Stimulated activated naive B cell treated with anti-CD40 and anti-IgM and Interleukin-4, amounts not matched to agents 10 μg/mL and 1 μg/mL and 100 μg/mL, for 72 hours (primary cell): ENCODE measurements at regions not wholly inside any gene's neighbourhood (a gene's known extent, or its start where the extent isn't known, plus 50 kb on each side); places are given as distances from the start of the nearest gene placed in this dataset.

ENCODE experiments used
- ATAC-seq, 2 donors: fragments of 150-1000 bp; cut with Tn5 transposase; replicated peaks; 2 replicates each; pipeline ENCODE4 v1.10.0; 2021; ENCODE audit warnings: moderate library complexity in 1 of 2
- DNase-seq: peaks from one replicate; pipeline ENCODE4 v3.0.0; 2021
- H3K27ac Mint-ChIP-seq: one replicate; pipeline ENCODE4 v1.8.0; 2022; ENCODE audit warnings: mild to moderate bottlenecking, mixed read lengths
- H3K27me3 Mint-ChIP-seq, 2 donors: one replicate each; pipeline ENCODE4 v1.8.0; 2022; ENCODE audit warnings: mixed read lengths in 2 of 2
- H3K36me3 Mint-ChIP-seq, 2 donors: one replicate each; pipeline ENCODE4 v1.8.0; 2022; ENCODE audit warnings: mixed read lengths in 2 of 2, mild to moderate bottlenecking in 1 of 2
- H3K4me1 Mint-ChIP-seq, 2 donors: one replicate each; pipeline ENCODE4 v1.8.0; 2022; ENCODE audit warnings: mixed read lengths in 2 of 2, mild to moderate bottlenecking in 1 of 2
- H3K4me3 Mint-ChIP-seq, 2 donors: one replicate each; pipeline ENCODE4 v1.8.0; 2022; ENCODE audit warnings: mild to moderate bottlenecking in 2 of 2, mixed read lengths in 2 of 2, moderate library complexity in 1 of 2
- H3K9me3 Mint-ChIP-seq, 2 donors: one replicate each; pipeline ENCODE4 v1.8.0; 2022; ENCODE audit warnings: mixed read lengths in 2 of 2, mild to moderate bottlenecking in 1 of 2

DNA sequence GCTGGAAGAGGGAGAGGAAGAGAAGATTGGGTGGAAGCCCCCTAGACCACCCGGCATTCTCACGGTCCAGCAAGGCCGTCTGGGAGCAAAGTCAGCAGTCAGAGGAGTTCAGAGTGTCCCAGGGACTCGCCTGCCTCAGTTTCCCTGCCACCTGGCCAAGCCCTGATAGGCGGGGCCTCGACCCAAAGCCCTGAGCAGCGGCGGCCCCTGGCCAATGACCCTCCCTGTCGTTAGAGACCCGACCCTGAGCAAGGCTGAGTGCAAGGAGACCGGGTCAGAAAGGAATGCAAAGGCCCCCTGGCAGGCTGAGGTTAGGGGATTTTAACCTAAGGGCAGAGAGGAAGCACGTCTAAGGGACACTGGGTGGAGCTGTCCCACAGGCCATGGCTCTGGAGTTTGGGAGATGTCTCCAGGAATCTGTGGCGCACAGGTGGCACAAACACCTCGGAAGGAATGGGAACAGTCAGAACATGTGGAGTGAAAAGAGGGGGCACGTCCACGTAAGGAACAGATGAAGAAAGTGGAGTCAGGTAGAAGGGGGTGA lies 196.8 kb upstream of the PDE1C start:
- DNase-seq: no peak
- H3K4me3 Mint-ChIP-seq: no peak overlapping the region
- no peak overlapping the region for H3K27ac Mint-ChIP-seq
- peaks cover 2 to 4% of the 10 kb centered on the region in 2 donors for H3K9me3 Mint-ChIP-seq
- H3K4me1 Mint-ChIP-seq: no peaks in the 10 kb centered on the region
- no peak for ATAC-seq
- H3K27me3 Mint-ChIP-seq: peaks cover 4 to 7% of the 10 kb centered on the region in 2 donors
- H3K36me3 Mint-ChIP-seq: no peaks in the 10 kb centered on the region

DNA sequence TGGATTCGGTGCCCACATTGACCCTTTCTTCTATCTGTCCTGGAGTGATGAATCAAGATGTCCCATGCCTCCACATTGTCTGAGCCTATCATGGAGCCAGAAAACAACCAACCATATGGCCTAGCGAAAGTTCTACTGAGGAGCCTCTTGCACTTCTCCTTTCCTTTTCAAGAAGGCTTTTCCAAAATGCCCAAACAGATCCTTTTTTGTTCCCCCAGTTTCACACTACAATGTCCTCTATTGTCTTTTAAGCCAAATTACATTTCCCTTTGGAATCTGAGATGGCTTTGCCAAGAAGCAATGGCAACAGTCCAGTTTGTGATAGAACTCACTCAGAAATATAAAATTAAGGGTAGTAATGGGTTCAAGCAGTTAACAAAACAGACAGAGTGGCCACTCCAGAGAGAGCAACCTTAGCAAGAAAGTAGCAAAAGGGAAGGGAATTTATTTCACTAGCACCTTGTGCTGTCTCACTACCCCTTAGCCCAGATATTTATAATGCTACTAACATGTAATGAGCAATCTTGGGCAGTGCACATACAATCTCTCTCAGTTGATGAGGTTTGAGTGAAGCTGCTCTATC lies 194.6 kb upstream of the PDE1C start:
- ATAC-seq: no peak
- Mint-ChIP-seq H3K27ac (no peak overlapping the region), H3K27me3 (peaks cover 4 to 7% of the 10 kb centered on the region in 2 donors), H3K9me3 (peaks cover 2 to 4% of the 10 kb centered on the region in 2 donors), H3K4me3 (no peak overlapping the region), H3K36me3 (no peaks in the 10 kb centered on the region), H3K4me1 (no peaks in the 10 kb centered on the region)
- DNase-seq: no peak

DNA sequence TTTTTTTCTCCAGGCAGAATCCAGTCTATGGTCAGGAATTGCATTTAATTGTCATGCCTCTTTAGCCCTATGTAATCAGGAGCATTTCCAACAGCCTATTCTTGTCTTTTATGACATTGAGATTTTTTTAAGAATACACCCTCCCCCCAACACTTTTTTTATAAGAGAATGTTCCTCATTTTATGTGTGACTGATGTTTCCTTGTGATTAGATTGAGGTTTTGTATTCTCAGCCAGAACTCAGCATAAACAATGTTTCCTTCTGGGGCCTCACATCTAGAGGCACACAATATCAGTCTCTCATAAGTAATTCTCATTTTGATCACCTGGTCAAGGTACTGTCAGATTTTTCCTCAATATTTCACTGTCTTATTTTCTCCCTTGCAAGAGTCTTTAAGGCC lies 193.4 kb upstream of the PDE1C start:
- peaks cover 4% of the 10 kb centered on the region in 2 donors for H3K9me3 Mint-ChIP-seq

DNA sequence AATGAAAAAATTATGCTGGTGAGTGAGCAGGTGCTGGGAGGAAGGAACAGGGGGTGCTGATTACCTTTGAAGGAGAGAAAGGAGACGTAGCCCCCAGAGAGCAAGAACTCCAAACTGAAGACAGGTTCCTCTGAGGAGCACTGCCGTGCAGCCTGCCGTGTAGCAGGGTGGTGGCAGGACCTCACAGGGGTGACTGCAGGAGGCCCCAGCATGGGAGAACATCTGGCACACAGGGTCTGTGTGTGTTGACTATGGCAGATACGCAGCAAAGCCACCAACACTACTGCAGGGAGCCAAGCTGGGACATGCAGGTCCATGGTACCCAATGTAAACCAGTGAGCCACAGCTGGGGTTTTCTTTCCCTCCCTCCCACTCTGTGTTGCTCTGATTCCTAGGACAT lies 192.1 kb upstream of the PDE1C start:
- H3K4me3 Mint-ChIP-seq: no peak overlapping the region
- H3K9me3 Mint-ChIP-seq: peaks cover 4% of the 10 kb centered on the region in 2 donors
- DNase-seq (no peak), ATAC-seq (no peak)
- H3K36me3 Mint-ChIP-seq: no peaks in the 10 kb centered on the region
- no peak overlapping the region for H3K27ac Mint-ChIP-seq
- peaks cover 4 to 7% of the 10 kb centered on the region in 2 donors for H3K27me3 Mint-ChIP-seq
- H3K4me1 Mint-ChIP-seq: no peaks in the 10 kb centered on the region

More for the DNA sequence above, 193.4 kb upstream of the PDE1C start:
- no peak for DNase-seq
- no peaks in the 10 kb centered on the region for H3K36me3 Mint-ChIP-seq
- no peak overlapping the region for H3K4me3 Mint-ChIP-seq
- peaks cover 4 to 7% of the 10 kb centered on the region in 2 donors for H3K27me3 Mint-ChIP-seq
- no peak overlapping the region for H3K27ac Mint-ChIP-seq
- no peak for ATAC-seq
- no peaks in the 10 kb centered on the region for H3K4me1 Mint-ChIP-seq

DNA sequence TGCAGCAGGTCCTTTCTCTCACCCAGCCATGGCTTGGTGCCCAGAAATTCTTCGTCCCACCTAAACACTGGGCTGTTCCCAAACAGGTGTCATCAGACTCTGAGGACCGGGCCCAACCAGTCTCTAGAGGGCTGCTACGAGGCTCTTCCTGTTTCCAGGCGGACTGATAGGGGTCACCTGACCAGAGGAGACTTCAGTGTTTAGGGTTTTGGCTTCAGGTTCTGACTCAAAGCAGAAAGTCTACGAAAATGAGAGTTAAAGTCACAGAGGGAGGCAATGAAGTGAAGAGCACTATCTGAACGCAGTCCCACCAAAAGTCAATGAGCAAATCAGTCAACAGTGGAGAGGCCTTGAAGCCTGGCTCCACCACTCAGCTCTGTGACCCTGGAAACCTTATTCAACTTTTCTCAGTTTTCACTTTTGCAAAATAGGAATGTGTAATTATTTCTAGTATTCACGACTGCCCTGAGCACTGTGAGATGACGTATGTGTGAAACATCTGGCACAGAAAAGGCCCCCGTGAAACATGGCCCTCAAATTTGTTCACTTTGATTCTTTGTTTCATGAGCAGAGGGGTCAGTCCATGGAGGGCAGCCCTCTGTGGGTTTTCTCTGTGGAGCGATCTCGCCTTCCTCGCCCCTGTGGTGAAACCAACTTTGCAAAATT lies 189.9 kb upstream of the PDE1C start:
- Mint-ChIP-seq H3K27me3 (no peaks in the 10 kb centered on the region), H3K4me3 (no peak overlapping the region), H3K36me3 (no peaks in the 10 kb centered on the region), H3K9me3 (peaks cover 0 to 2% of the 10 kb centered on the region in 2 donors), H3K27ac (no peak overlapping the region), H3K4me1 (no peaks in the 10 kb centered on the region)
- DNase-seq: no peak
- ATAC-seq: peak; percentile 38 to 59

DNA sequence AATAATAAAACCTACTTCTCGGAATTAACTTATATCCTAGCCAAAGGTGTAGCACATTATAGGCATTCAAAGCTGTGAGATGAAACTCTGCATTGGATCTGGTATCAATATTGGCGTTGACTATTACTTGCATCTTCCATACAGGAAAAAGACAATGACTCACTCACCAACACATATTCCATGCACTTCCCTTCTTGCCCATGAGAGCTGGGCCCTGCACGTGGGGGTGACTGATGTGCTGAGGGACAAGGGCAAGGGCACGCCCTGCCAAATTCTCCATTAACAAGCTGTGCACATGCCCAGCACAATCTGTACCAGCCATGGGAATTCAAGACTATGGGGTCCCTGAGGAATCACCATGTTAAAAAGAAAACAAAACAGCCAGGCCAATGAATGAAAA lies 188.1 kb upstream of the PDE1C start:
- no peak overlapping the region for H3K27ac Mint-ChIP-seq
- H3K27me3 Mint-ChIP-seq: no peaks in the 10 kb centered on the region
- H3K4me1 Mint-ChIP-seq: no peaks in the 10 kb centered on the region
- no peaks in the 10 kb centered on the region for H3K36me3 Mint-ChIP-seq
- ATAC-seq (no peak), DNase-seq (no peak)
- no peak overlapping the region for H3K4me3 Mint-ChIP-seq
- H3K9me3 Mint-ChIP-seq: peaks cover 0 to 2% of the 10 kb centered on the region in 2 donors

DNA sequence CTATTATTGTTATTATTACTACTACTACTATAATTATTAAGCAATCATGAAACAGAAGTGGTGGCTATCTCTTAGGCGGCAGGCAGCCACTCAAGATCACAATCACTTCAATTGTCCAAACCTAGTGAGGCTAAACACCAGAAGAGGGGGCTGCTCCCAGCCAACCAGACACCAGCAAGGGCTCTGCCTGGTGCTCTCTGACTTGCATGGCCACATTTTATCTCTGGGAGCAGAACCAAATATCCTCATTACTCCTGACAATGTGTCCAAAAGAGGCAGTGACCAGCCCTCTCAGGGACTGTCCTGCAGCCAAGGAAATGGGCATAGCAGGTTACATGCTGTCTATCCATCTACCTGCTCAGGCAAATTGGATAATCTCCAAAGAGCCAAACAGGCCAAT lies 187.4 kb upstream of the PDE1C start:
- ATAC-seq (no peak), DNase-seq (no peak)
- H3K9me3 Mint-ChIP-seq: peaks cover 0 to 2% of the 10 kb centered on the region in 2 donors
- H3K4me3 Mint-ChIP-seq: no peak overlapping the region
- no peaks in the 10 kb centered on the region for H3K36me3 Mint-ChIP-seq
- H3K27me3 Mint-ChIP-seq: no peaks in the 10 kb centered on the region
- no peaks in the 10 kb centered on the region for H3K4me1 Mint-ChIP-seq
- H3K27ac Mint-ChIP-seq: no peak overlapping the region

DNA sequence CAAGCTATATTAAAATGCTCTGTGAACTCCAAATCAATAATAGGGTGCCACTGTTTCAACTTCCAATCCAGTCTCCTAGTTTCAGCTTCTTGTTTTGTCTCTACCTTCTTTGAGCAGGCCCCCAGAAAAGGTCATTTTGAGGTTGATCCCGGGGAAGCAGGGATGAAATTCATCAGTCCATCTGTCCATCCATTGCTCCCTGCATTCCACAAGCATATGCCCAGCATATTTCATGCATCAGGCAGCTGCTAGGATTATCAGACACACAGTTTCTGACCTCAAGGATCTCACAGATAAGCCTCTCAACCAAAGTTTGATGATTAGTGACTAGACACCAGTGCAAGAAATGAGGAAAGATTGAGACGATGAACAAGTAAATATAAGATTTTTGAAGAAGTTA lies 186.6 kb upstream of the PDE1C start:
- no peak for ATAC-seq
- Mint-ChIP-seq H3K27ac (no peak overlapping the region), H3K36me3 (no peaks in the 10 kb centered on the region), H3K4me3 (no peak overlapping the region), H3K27me3 (peaks cover under 1 to 4% of the 10 kb centered on the region in 2 donors), H3K9me3 (peaks cover 0 to 2% of the 10 kb centered on the region in 2 donors), H3K4me1 (no peaks in the 10 kb centered on the region)
- no peak for DNase-seq

DNA sequence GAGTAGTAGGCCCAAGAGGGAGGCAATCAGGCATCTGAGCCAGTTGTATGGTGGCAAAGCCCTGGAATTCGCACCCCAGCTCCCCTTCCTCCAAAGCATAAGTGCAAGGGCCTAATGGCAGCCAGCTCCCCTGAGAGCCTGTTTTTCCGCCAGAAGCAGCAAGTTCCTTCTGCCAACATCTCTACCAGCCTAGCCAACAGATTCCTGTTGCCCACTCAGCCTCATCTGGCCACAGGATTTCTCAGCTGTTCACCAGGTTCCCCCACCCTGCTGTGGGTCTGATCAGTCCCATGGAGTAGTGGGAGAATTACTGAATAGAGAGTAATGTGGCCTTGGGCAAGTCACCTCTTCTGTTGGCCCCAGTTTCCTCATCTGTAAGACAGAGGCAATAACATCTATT lies 186.2 kb upstream of the PDE1C start:
- Mint-ChIP-seq H3K4me1 (no peaks in the 10 kb centered on the region), H3K4me3 (no peak overlapping the region), H3K9me3 (peaks cover 0 to 2% of the 10 kb centered on the region in 2 donors), H3K36me3 (no peaks in the 10 kb centered on the region), H3K27ac (no peak overlapping the region), H3K27me3 (peaks cover 5 to 8% of the 10 kb centered on the region in 2 donors)
- DNase-seq (no peak), ATAC-seq (no peak)

DNA sequence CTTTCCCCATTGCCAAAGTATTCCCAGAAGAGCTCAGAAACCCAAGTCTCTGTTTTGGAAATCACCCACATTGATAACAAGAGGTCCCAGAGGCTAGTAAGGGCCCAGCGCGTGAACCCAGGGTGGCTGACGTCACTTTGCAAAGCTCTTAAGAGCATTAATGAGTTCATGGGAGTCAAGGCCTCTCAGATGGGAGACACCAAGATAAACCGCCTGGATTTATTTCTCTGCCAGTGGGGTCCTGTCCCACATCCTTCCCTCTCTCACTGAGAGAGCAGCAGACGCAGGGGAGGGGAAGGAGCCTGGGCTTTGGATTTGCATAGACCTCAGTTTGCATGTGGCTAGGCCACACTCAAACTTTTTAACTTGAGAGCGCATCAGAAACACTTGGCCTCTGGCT lies 184.8 kb upstream of the PDE1C start:
- Mint-ChIP-seq H3K27ac (no peak overlapping the region), H3K27me3 (peaks cover 9 to 12% of the 10 kb centered on the region in 2 donors), H3K4me1 (no peaks in the 10 kb centered on the region), H3K36me3 (no peaks in the 10 kb centered on the region), H3K9me3 (peaks cover 0 to 2% of the 10 kb centered on the region in 2 donors), H3K4me3 (no peak overlapping the region)
- DNase-seq (no peak), ATAC-seq (no peak)

DNA sequence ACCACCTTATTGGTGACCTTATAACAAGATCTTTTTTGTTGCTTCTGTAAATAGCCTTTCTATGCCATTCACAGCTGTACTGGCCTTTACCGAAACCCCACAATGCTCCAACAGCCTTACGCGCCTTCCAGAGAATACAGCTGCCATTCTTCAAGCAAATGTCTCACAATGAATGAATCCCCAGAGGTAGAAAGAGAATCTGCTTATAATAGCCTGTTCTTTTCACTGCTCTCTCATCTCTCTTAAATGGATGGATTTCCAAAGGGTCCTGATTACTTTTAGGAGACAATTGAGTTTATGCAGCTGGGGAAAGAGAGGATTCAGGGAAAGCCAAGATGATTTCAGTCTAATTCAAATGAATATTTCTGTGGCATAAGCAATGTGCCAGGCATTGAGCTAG lies 183.1 kb upstream of the PDE1C start:
- Mint-ChIP-seq H3K4me1 (no peaks in the 10 kb centered on the region), H3K27ac (no peak overlapping the region), H3K27me3 (peaks cover 12 to 16% of the 10 kb centered on the region in 2 donors)

DNA sequence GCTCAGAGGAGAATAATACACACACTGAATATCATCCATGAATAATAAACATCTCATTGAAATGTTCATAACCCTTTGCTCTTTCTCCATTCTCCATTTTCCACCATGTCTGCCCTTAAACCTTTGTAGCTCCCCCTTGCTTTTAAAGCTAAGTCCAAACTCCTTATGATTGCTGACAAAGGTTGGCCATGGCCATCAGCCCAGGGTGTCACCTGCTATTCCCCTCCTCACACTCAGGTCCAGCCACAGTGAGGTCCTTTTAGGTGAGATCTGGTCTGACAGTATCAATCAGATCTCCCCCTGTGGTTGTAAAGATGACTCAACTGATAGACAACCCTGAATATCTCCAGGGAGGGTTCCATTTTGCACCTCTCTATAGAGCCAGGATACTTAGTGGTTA lies 181.5 kb upstream of the PDE1C start:
- Mint-ChIP-seq H3K36me3 (no peaks in the 10 kb centered on the region), H3K4me3 (no peak overlapping the region), H3K27me3 (peaks cover 12 to 16% of the 10 kb centered on the region in 2 donors), H3K27ac (no peak overlapping the region), H3K4me1 (no peaks in the 10 kb centered on the region), H3K9me3 (no peaks in the 10 kb centered on the region)
- no peak for DNase-seq
- ATAC-seq: no peak

More for the DNA sequence above, 183.1 kb upstream of the PDE1C start:
- Mint-ChIP-seq H3K9me3 (no peaks in the 10 kb centered on the region), H3K36me3 (no peaks in the 10 kb centered on the region), H3K4me3 (no peak overlapping the region)
- no peak for ATAC-seq
- no peak for DNase-seq

DNA sequence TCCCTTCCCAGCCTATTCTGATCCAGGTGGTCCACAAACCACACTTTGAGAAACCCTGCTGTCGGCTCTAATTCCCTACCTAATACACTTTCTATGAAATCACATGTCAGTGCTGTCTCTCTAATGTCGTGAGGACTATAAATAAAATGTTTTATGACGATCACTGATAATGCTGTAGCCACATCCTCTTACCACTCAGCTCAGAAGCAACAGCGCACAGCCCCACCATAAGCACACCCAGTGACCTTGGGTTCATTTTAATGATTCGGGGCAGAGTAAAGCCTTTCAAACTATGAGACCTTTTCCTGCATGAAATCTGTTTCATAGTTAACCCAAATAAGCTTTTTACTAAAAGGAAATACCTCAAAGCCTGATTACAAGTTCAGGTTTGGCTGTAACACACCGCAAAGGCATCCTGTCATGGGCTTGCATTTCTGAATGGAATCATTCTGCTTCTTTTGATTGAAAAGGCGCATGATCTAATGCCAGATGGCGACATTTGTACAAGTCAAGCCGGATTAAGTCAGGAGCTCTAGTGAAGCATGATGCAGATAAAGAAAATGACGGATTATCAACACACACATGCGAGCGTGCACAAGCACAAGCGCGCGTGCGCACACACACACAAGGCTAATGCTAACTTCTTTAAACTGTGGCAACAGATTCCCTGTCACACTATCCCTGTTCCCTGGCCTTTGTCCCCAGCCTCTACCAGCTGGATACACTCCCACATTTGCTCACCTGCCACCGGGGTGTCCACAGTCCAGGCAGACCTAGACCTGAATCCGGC lies 180.5 kb upstream of the PDE1C start:
- ATAC-seq: peak in 1 of 2 donors; percentile 35
- no peak for DNase-seq
- Mint-ChIP-seq H3K4me1 (no peaks in the 10 kb centered on the region), H3K4me3 (no peak overlapping the region), H3K27ac (no peak overlapping the region), H3K27me3 (peaks cover 12 to 16% of the 10 kb centered on the region in 2 donors), H3K36me3 (no peaks in the 10 kb centered on the region), H3K9me3 (no peaks in the 10 kb centered on the region)

DNA sequence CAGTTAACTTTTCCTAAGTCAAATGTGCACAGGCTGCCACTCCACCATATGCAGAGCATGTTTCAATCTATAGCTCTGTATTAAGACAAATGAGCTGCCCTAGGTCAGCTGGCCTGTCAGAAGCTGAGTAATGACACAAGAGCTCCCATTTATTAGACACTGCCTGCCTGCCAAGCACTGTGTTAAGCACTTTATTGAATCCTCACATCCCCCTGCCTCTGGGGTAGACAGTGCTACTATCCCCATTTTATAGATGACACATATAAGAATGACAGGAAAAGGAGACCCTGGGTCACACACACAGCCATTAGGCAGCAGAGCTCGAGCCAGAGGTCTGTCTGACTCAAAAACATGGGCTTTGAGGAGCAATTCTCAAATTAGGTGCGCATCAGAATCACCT lies 179.8 kb upstream of the PDE1C start:
- no peaks in the 10 kb centered on the region for H3K36me3 Mint-ChIP-seq
- no peak for DNase-seq

More for the DNA sequence above, 179.8 kb upstream of the PDE1C start:
- Mint-ChIP-seq H3K27ac (no peak overlapping the region), H3K4me3 (no peak overlapping the region), H3K4me1 (no peaks in the 10 kb centered on the region), H3K9me3 (no peaks in the 10 kb centered on the region), H3K27me3 (peaks cover 12 to 16% of the 10 kb centered on the region in 2 donors)
- ATAC-seq: no peak
